ENCODE measurements at regions not wholly inside any gene's neighbourhood (a gene's known extent, or its start where the extent isn't known, plus 50 kb on each side); places are given as distances from the start of the nearest gene placed in this dataset.
A peak's percentile ranks its signal among the peaks of the same experiment; 100 is the strongest.
"Not testable (repeated sequence)": the region's sequence is repeated elsewhere in the genome, so short reads cannot be mapped to it uniquely, and the experiment has no call there.

- H3K36me3 Mint-ChIP-seq (ENCODE audit: low read depth), result peaks cover 4% of the 10 kb centered on the region
- TF ChIP-seq CTCF (IDR thresholded peaks at IDR 0.05), result no peak
- DNase-seq (ENCODE audit: low spot score), result no peak
- no peak overlapping the region for H3K4me3 Mint-ChIP-seq (ENCODE audit: unreplicated experiment)
- H3K27me3 Mint-ChIP-seq (ENCODE audit: low read depth), result no peaks in the 10 kb centered on the region
- peaks cover 42% of the 10 kb centered on the region for H3K9me3 Mint-ChIP-seq (ENCODE audit: low read depth)
- no peak overlapping the region for H3K27ac Mint-ChIP-seq (ENCODE audit: unreplicated experiment)
- H3K4me1 Mint-ChIP-seq (ENCODE audit: low read depth), result no peaks in the 10 kb centered on the region
Measured at GRCh38 chr6:78746457-78746856, 120.9 kb upstream of the IRAK1BP1 start.

- H3K36me3 Mint-ChIP-seq (ENCODE audit: low read depth), result peaks cover 1% of the 10 kb centered on the region
- no peaks in the 10 kb centered on the region for H3K4me1 Mint-ChIP-seq (ENCODE audit: low read depth)
- H3K9me3 Mint-ChIP-seq (ENCODE audit: low read depth), result peaks cover 30% of the 10 kb centered on the region
- no peak for TF ChIP-seq CTCF (IDR thresholded peaks at IDR 0.05)
- H3K27ac Mint-ChIP-seq (ENCODE audit: unreplicated experiment), result no peak overlapping the region
- DNase-seq (ENCODE audit: low spot score), result no peak
- no peaks in the 10 kb centered on the region for H3K27me3 Mint-ChIP-seq (ENCODE audit: low read depth)
- H3K4me3 Mint-ChIP-seq (ENCODE audit: unreplicated experiment), result no peak overlapping the region
Measured at GRCh38 chr6:78749326-78749725, 118.0 kb upstream of the IRAK1BP1 start.

GRCh38 chr6:78758297-78758798 lies 109.0 kb upstream of the IRAK1BP1 start:
- not testable (repeated sequence) for H3K27ac Mint-ChIP-seq (ENCODE audit: unreplicated experiment); H3K36me3 Mint-ChIP-seq (ENCODE audit: low read depth); H3K4me1 Mint-ChIP-seq (ENCODE audit: low read depth); DNase-seq (ENCODE audit: low spot score); H3K4me3 Mint-ChIP-seq (ENCODE audit: unreplicated experiment); H3K27me3 Mint-ChIP-seq (ENCODE audit: low read depth)
- H3K9me3 Mint-ChIP-seq (ENCODE audit: low read depth), result peaks cover 25% of the 10 kb centered on the region

- no peak for TF ChIP-seq CTCF (IDR thresholded peaks at IDR 0.05)
- Mint-ChIP-seq H3K4me1 (ENCODE audit: low read depth) (no peaks in the 10 kb centered on the region), H3K27me3 (ENCODE audit: low read depth) (peaks cover 6% of the 10 kb centered on the region), H3K36me3 (ENCODE audit: low read depth) (no peaks in the 10 kb centered on the region), H3K9me3 (ENCODE audit: low read depth) (peaks cover 11% of the 10 kb centered on the region), H3K27ac (ENCODE audit: unreplicated experiment) (no peak overlapping the region), H3K4me3 (ENCODE audit: unreplicated experiment) (no peak overlapping the region)
- no peak for DNase-seq (ENCODE audit: low spot score)
Measured at GRCh38 chr6:78768271-78768670, 99.1 kb upstream of the IRAK1BP1 start.

GRCh38 chr6:78770765-78771164 lies 96.6 kb upstream of the IRAK1BP1 start:
- Mint-ChIP-seq H3K36me3 (ENCODE audit: low read depth) (no peaks in the 10 kb centered on the region), H3K9me3 (ENCODE audit: low read depth) (peaks cover 8% of the 10 kb centered on the region), H3K27ac (ENCODE audit: unreplicated experiment) (no peak overlapping the region), H3K4me3 (ENCODE audit: unreplicated experiment) (no peak overlapping the region), H3K27me3 (ENCODE audit: low read depth) (peaks cover 18% of the 10 kb centered on the region), H3K4me1 (ENCODE audit: low read depth) (no peaks in the 10 kb centered on the region)
- no peak for DNase-seq (ENCODE audit: low spot score)
- peak; percentile 33 for TF ChIP-seq CTCF (IDR thresholded peaks at IDR 0.05)

- Mint-ChIP-seq H3K27ac (ENCODE audit: unreplicated experiment) (no peak overlapping the region), H3K4me1 (ENCODE audit: low read depth) (no peaks in the 10 kb centered on the region), H3K9me3 (ENCODE audit: low read depth) (peaks cover 7% of the 10 kb centered on the region), H3K27me3 (ENCODE audit: low read depth) (peaks cover 18% of the 10 kb centered on the region), H3K4me3 (ENCODE audit: unreplicated experiment) (no peak overlapping the region), H3K36me3 (ENCODE audit: low read depth) (no peaks in the 10 kb centered on the region)
- TF ChIP-seq CTCF (IDR thresholded peaks at IDR 0.05), result no peak
- DNase-seq (ENCODE audit: low spot score), result no peak
Measured at GRCh38 chr6:78771586-78771985, 95.8 kb upstream of the IRAK1BP1 start.

Data from chondrocyte (in vitro differentiated cells).